Psoas muscle (tissue), 7 donors: ENCODE measurements at regions not wholly inside any gene's neighbourhood (a gene's known extent, or its start where the extent isn't known, plus 50 kb on each side); places are given as distances from the start of the nearest gene placed in this dataset.

ENCODE experiments used
- ATAC-seq, 4 donors: fragments of 200-7000 bp; cut with Tn5 transposase; one replicate each; pipeline ENCODE4 v1.9.1; 2020; ENCODE audit warnings: moderate library complexity in 3 of 4, mild to moderate bottlenecking in 2 of 4
- DNase-seq, 2 donors: peaks; one replicate each; pipeline ENCODE4 v3.0.0-alpha.2; 2020
- H3K27ac ChIP-seq: fragments of 200-600 bp; one replicate; pipeline ENCODE4 v1.8.0; 2022
- H3K27me3 ChIP-seq, 3 donors: fragments of 200-600 bp in 1 of 3; one replicate each; pipeline versions ENCODE4 v1.6.1 to v1.8.0; 2013 to 2022; ENCODE audit warnings: low read length in 2 of 3, mild to moderate bottlenecking in 2 of 3, moderate library complexity in 1 of 3; ENCODE audit not compliant: insufficient read depth in 3 of 3
- H3K36me3 ChIP-seq, 2 donors: fragments of 200-600 bp in 1 of 2; one replicate each; pipeline versions ENCODE4 v1.6.1 to v1.8.0; 2013 to 2022; ENCODE audit warnings: low read depth in 1 of 2, mild to moderate bottlenecking in 1 of 2, moderate library complexity in 1 of 2; ENCODE audit not compliant: insufficient read depth in 1 of 2
- H3K4me1 ChIP-seq: fragments of 200-600 bp; one replicate; pipeline ENCODE4 v1.8.0; 2022
- H3K4me3 ChIP-seq: fragments of 200-600 bp; one replicate; pipeline ENCODE4 v1.8.0; 2022; ENCODE audit warnings: mild to moderate bottlenecking
- H3K9me3 ChIP-seq: fragments of 200-600 bp; one replicate; pipeline ENCODE4 v1.8.0; 2022
- WGBS, 3 donors: extraction: QIAGEN DNeasy Blood & Tissue Kit; methylation state at CpG; one replicate each; pipeline versions ENCODE4 v1.1.6 to v1.1.7; 2013; 5-methylcytosine and 5-hydroxymethylcytosine counted together
- intact Hi-C, 2 donors: fragments of 100-400 bp; cut with DNase I; formaldehyde crosslinking; loops; one replicate each; pipeline versions ENCODE4 v1.11.0 to v1.14.2; 2022
- TF ChIP-seq, protein P1 (sequence below): fragments of 200-600 bp; IDR thresholded peaks from one replicate; pipeline ENCODE4 v1.8.0; 2022; ENCODE audit warnings: antibody characterized with exemption
- donor health status: healthy with polysubstance abuse.
- donor health status: DM: no; HTN: no; CAD: no; lungs with moderate emphysema.
- donor health status: Bipolar disorder and iron deficiency.
- donor health status: healthy.
- donor health status: DM: yes; HTN: yes; CAD: no.
- donor health status: DM: no; HTN: no; CAD: no.
- donor health status: DM: yes; HTN: yes; CAD: no.

DNA sequence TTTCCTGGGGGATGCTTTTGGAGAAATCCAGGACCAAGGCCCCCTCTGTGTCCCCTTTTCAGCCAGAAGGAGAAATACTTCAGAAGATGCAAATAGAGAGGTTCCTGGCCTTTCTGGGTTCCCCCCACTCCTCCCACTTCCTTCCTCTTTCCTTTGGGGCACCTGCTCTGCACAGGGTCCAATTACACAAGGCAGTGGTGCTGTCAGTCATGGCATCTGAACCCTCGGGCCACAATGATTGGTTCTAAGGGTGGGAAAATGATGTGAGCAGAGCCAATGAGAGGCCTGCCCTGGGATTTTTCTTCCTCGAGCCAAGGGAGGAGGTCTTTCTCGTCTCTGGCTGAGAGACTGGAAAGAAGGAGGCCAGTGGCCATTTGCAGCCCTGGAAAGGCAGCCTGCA lies 282.2 kb downstream of the NPHP4 start:
- no peak overlapping the region for H3K4me3 ChIP-seq
- DNase-seq (no peak), ATAC-seq (no peak)
- intact Hi-C loops = no loop called here
- H3K27ac ChIP-seq = no peak overlapping the region
- H3K4me1 ChIP-seq = no peaks in the 10 kb centered on the region
- 42 to 49% (median 44%) methylated on average over 3 of the region's 3 CpGs for WGBS, 3 donors
- no peaks in the 10 kb centered on the region for H3K36me3 ChIP-seq
- peaks cover 0 to 2% (median 0%) of the 10 kb centered on the region in 3 donors for H3K27me3 ChIP-seq
- H3K9me3 ChIP-seq = no peaks in the 10 kb centered on the region
- TF ChIP-seq, protein P1, sequence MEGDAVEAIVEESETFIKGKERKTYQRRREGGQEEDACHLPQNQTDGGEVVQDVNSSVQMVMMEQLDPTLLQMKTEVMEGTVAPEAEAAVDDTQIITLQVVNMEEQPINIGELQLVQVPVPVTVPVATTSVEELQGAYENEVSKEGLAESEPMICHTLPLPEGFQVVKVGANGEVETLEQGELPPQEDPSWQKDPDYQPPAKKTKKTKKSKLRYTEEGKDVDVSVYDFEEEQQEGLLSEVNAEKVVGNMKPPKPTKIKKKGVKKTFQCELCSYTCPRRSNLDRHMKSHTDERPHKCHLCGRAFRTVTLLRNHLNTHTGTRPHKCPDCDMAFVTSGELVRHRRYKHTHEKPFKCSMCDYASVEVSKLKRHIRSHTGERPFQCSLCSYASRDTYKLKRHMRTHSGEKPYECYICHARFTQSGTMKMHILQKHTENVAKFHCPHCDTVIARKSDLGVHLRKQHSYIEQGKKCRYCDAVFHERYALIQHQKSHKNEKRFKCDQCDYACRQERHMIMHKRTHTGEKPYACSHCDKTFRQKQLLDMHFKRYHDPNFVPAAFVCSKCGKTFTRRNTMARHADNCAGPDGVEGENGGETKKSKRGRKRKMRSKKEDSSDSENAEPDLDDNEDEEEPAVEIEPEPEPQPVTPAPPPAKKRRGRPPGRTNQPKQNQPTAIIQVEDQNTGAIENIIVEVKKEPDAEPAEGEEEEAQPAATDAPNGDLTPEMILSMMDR = no peak

DNA sequence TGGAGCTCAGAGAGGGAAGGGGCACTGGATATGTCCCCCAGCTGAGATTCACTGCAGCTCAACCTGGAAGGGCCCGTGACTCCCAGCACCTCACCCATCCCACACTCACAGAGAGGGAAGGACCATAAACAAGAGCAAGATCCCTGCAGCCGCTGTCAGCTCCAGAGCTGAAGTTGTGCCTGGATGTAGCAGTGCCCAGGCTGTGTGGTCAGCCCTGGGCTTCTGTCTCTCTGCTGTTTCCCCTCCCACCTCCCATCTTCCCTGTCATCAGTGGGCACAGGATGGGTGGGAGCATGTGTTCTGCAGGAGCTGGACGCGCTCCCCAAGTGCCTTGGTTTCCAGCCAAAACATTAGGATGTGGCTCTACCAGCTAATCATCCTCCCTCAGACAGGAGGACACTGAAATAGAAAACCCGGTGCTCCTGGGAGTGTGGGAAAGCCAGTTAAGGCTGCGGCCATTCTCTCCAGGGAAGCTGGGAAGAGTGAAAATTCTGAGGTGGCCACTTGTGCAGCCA lies 282.7 kb downstream of the NPHP4 start:
- Histone ChIP-seq H3K36me3 (no peaks in the 10 kb centered on the region), H3K27me3 (peaks cover 0 to 2% (median 0%) of the 10 kb centered on the region in 3 donors), H3K9me3 (no peaks in the 10 kb centered on the region), H3K4me3 (no peak overlapping the region), H3K4me1 (no peaks in the 10 kb centered on the region), H3K27ac (no peak overlapping the region)
- TF ChIP-seq, protein P1 = no peak
- no peak for ATAC-seq
- WGBS, 3 donors = 23 to 36% (median 25%) methylated on average over 6 of the region's 6 CpGs
- DNase-seq = no peak
- intact Hi-C loops = no loop called here

DNA sequence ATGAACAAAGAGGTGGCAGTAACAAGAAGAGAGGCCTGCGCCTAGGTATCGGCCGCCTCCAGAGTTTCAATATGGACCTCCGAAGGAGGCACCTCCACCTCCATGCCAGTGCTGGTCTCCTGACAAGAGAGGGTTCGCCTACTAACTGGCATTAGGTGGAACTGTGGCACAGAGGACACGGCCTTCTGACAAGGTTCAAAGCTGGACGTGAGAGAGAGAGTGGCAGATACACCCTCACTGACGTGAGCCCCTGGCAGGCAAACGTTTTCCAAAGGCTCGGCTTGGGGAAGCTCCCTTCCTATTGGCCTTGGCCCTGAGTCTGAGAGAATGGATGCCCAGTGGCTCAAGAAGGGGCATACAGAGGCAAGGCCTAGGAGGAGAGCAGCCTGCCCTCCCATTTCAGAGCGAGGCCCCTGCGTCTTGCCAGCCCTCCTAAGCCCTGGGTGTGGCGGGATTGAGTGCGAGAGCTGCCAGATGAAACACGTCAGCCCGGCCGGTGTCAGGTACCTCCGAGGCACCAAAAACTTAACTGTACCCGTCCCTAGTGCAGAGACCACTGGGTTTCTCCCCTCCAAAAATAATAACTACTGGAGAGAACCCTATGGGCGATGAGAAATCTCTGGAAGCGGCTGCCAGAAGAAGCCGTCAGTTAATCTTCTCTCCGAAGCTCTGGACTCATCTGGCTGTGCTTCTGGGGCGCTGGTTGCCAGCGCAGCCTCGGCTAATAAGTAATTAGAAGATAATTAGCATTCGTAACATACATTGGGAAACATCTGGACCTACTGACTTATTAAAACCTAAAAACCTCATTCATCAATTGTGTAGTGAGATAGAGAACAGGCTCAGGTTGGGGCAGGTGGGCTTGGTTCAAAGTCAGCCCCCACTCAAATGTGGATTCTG lies 283.6 kb downstream of the NPHP4 start:
- DNase-seq = no peak
- Histone ChIP-seq H3K27ac (no peak overlapping the region), H3K36me3 (no peaks in the 10 kb centered on the region), H3K4me3 (no peak overlapping the region), H3K9me3 (no peaks in the 10 kb centered on the region), H3K27me3 (peaks cover 0 to 2% (median 0%) of the 10 kb centered on the region in 3 donors), H3K4me1 (no peaks in the 10 kb centered on the region)
- 83 to 88% (median 83%) methylated on average over 26 to 27 of the region's 27 CpGs for WGBS, 3 donors
- intact Hi-C loops = no loop called here
- ATAC-seq = no peak
- TF ChIP-seq, protein P1 = no peak

DNA sequence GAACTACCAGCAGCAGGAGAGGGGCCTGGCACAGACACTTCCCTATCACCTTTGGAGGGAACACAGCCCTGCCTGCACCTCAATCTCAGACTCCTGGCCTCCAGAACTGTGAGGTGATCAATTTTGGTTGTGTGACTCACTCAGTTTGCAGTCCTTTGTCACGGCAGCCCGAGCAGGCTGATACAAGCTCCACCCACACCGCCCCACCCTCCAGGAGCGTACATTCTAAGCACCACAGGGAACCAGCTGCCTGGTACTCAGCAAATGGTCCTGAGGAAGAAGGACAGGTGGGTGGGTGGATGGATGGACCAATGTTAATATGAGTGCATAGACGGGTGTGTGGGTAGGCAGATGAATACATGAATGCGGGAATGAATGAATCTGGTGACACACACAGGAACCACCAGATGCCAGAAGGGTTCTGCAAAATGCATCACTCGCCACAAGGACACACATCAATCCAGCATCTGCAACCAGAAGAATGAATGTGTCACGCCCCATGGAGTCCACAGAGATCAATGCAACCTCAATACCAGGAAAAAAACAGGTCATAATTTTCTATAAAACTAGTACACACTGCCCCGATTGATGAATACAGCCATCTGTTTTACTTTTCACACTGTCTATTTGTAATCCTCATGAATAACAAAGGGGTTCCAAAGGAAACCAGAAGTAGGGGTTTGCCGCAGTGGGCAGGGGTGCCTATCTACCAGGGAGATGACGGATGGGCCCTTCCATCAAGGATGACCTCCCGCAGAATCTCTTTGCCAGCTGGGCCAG lies 284.5 kb downstream of the NPHP4 start:
- Histone ChIP-seq H3K27me3 (peaks cover 0 to 2% (median 0%) of the 10 kb centered on the region in 3 donors), H3K4me1 (no peaks in the 10 kb centered on the region), H3K4me3 (no peak overlapping the region), H3K9me3 (no peaks in the 10 kb centered on the region), H3K27ac (no peak overlapping the region), H3K36me3 (no peaks in the 10 kb centered on the region)
- ATAC-seq (no peak), DNase-seq (no peak)
- intact Hi-C loops = no loop called here
- WGBS, 3 donors = 75 to 79% (median 75%) methylated on average over 12 of the region's 12 CpGs
- TF ChIP-seq, protein P1 = no peak
